Muscle of leg (tissue), 3 donors: ENCODE measurements at regions not wholly inside any gene's neighbourhood (a gene's known extent, or its start where the extent isn't known, plus 50 kb on each side); places are given as distances from the start of the nearest gene placed in this dataset.

Source experiments
- DNase-seq: peaks from one replicate; pipeline ENCODE4 v3.0.0; 2013
- H3K27ac ChIP-seq: one replicate; pipeline ENCODE4 v1.5.1; 2013; ENCODE audit warnings: mild to moderate bottlenecking, low read length, control low read depth
- H3K27me3 ChIP-seq: one replicate; pipeline ENCODE4 v1.6.1; 2013; ENCODE audit warnings: low read length; ENCODE audit not compliant: control insufficient read depth, insufficient read depth
- H3K36me3 ChIP-seq: one replicate; pipeline ENCODE4 v1.6.1; 2013; ENCODE audit warnings: low read length; ENCODE audit not compliant: control insufficient read depth, insufficient read depth
- H3K4me1 ChIP-seq: one replicate; pipeline ENCODE4 v1.6.1; 2013; ENCODE audit warnings: low read length; ENCODE audit not compliant: control insufficient read depth, insufficient read depth
- H3K4me3 ChIP-seq: one replicate; pipeline ENCODE4 v1.5.1; 2013; ENCODE audit warnings: low read length, control low read depth
- H3K9me3 ChIP-seq: replicated peaks from 2 replicates; pipeline ENCODE4 v1.6.1; 2013; ENCODE audit warnings: low read depth, low read length; ENCODE audit not compliant: control insufficient read depth
- WGBS: methylation state at CpG from one replicate; pipeline ENCODE4 v1.1.5; 2013; ENCODE audit warnings: missing lambda C conversion rate; ENCODE audit not compliant: insufficient coverage; 5-methylcytosine and 5-hydroxymethylcytosine counted together

GRCh38 chr16:13587181-13587580 lies 332.8 kb upstream of the ERCC4 start:
- no peaks in the 10 kb centered on the region for H3K9me3 ChIP-seq
- H3K27me3 ChIP-seq, result no peaks in the 10 kb centered on the region
- H3K4me3 ChIP-seq, result no peak overlapping the region
- no peak for DNase-seq
- H3K27ac ChIP-seq, result no peak overlapping the region
- no peaks in the 10 kb centered on the region for H3K4me1 ChIP-seq
- no peaks in the 10 kb centered on the region for H3K36me3 ChIP-seq
- WGBS, result no CpG with 5 or more reads among the region's 1 CpG

- Histone ChIP-seq H3K27ac (no peak overlapping the region), H3K36me3 (no peaks in the 10 kb centered on the region), H3K27me3 (no peaks in the 10 kb centered on the region), H3K9me3 (no peaks in the 10 kb centered on the region), H3K4me1 (no peaks in the 10 kb centered on the region), H3K4me3 (no peak overlapping the region)
- WGBS, result 0% methylated on average over 1 of the region's 3 CpGs
- no peak for DNase-seq
Observed at GRCh38 chr16:13594823-13595222, 325.1 kb upstream of the ERCC4 start.

GRCh38 chr16:13606804-13607203 lies 313.1 kb upstream of the ERCC4 start:
- no peak overlapping the region for H3K4me3 ChIP-seq
- DNase-seq, result no peak
- no peaks in the 10 kb centered on the region for H3K4me1 ChIP-seq
- H3K27ac ChIP-seq, result no peak overlapping the region
- WGBS, result 90% methylated on average over 22 of the region's 25 CpGs
- no peaks in the 10 kb centered on the region for H3K27me3 ChIP-seq
- peaks cover 2% of the 10 kb centered on the region for H3K9me3 ChIP-seq
- no peaks in the 10 kb centered on the region for H3K36me3 ChIP-seq

GRCh38 chr16:13607289-13607688 lies 312.7 kb upstream of the ERCC4 start:
- Histone ChIP-seq H3K9me3 (peaks cover 2% of the 10 kb centered on the region), H3K4me1 (no peaks in the 10 kb centered on the region), H3K27ac (no peak overlapping the region), H3K4me3 (no peak overlapping the region), H3K27me3 (no peaks in the 10 kb centered on the region), H3K36me3 (no peaks in the 10 kb centered on the region)
- WGBS, result 91% methylated on average over 12 of the region's 17 CpGs
- DNase-seq, result no peak

- Histone ChIP-seq H3K4me3 (no peak overlapping the region), H3K27me3 (no peaks in the 10 kb centered on the region), H3K36me3 (no peaks in the 10 kb centered on the region), H3K4me1 (no peaks in the 10 kb centered on the region), H3K9me3 (peaks cover 2% of the 10 kb centered on the region), H3K27ac (no peak overlapping the region)
- DNase-seq, result no peak
- 53% methylated on average over 7 of the region's 7 CpGs for WGBS
Observed at GRCh38 chr16:13611596-13611995, 308.4 kb upstream of the ERCC4 start.

- Histone ChIP-seq H3K27me3 (no peaks in the 10 kb centered on the region), H3K4me1 (no peaks in the 10 kb centered on the region), H3K36me3 (no peaks in the 10 kb centered on the region), H3K27ac (no peak overlapping the region), H3K9me3 (no peaks in the 10 kb centered on the region), H3K4me3 (no peak overlapping the region)
- WGBS, result no CpG with 5 or more reads among the region's 4 CpGs
- no peak for DNase-seq
Observed at GRCh38 chr16:13612623-13613022, 307.3 kb upstream of the ERCC4 start.

GRCh38 chr16:13613165-13613564 lies 306.8 kb upstream of the ERCC4 start:
- Histone ChIP-seq H3K27ac (no peak overlapping the region), H3K4me3 (no peak overlapping the region), H3K4me1 (no peaks in the 10 kb centered on the region), H3K9me3 (no peaks in the 10 kb centered on the region), H3K36me3 (no peaks in the 10 kb centered on the region), H3K27me3 (no peaks in the 10 kb centered on the region)
- no peak for DNase-seq
- no CpG with 5 or more reads among the region's 2 CpGs for WGBS

- H3K27me3 ChIP-seq, result no peaks in the 10 kb centered on the region
- no CpG with 5 or more reads among the region's 1 CpG for WGBS
- no peak for DNase-seq
- no peak overlapping the region for H3K27ac ChIP-seq
- no peaks in the 10 kb centered on the region for H3K9me3 ChIP-seq
- H3K36me3 ChIP-seq, result no peaks in the 10 kb centered on the region
- H3K4me1 ChIP-seq, result no peaks in the 10 kb centered on the region
- no peak overlapping the region for H3K4me3 ChIP-seq
Observed at GRCh38 chr16:13621639-13622038, 298.3 kb upstream of the ERCC4 start.

GRCh38 chr16:13628156-13628555 lies 291.8 kb upstream of the ERCC4 start:
- DNase-seq, result no peak
- H3K4me1 ChIP-seq, result no peaks in the 10 kb centered on the region
- WGBS, result 100% methylated on average over 1 of the region's 4 CpGs
- no peaks in the 10 kb centered on the region for H3K27me3 ChIP-seq
- H3K27ac ChIP-seq, result no peak overlapping the region
- no peaks in the 10 kb centered on the region for H3K9me3 ChIP-seq
- no peak overlapping the region for H3K4me3 ChIP-seq
- no peaks in the 10 kb centered on the region for H3K36me3 ChIP-seq

GRCh38 chr16:13629704-13630103 lies 290.2 kb upstream of the ERCC4 start:
- H3K27ac ChIP-seq, result no peak overlapping the region
- no peaks in the 10 kb centered on the region for H3K27me3 ChIP-seq
- WGBS, result 90% methylated on average over 1 of the region's 2 CpGs
- no peak overlapping the region for H3K4me3 ChIP-seq
- H3K4me1 ChIP-seq, result no peaks in the 10 kb centered on the region
- no peaks in the 10 kb centered on the region for H3K36me3 ChIP-seq
- no peaks in the 10 kb centered on the region for H3K9me3 ChIP-seq
- no peak for DNase-seq

- no CpG with 5 or more reads among the region's 5 CpGs for WGBS
- no peaks in the 10 kb centered on the region for H3K4me1 ChIP-seq
- H3K9me3 ChIP-seq, result no peaks in the 10 kb centered on the region
- no peaks in the 10 kb centered on the region for H3K27me3 ChIP-seq
- DNase-seq, result no peak
- H3K27ac ChIP-seq, result no peak overlapping the region
- no peak overlapping the region for H3K4me3 ChIP-seq
- H3K36me3 ChIP-seq, result no peaks in the 10 kb centered on the region
Observed at GRCh38 chr16:13630374-13630773, 289.6 kb upstream of the ERCC4 start.
